Psoas muscle (tissue), 7 donors: ENCODE measurements at regions not wholly inside any gene's neighbourhood (a gene's known extent, or its start where the extent isn't known, plus 50 kb on each side); places are given as distances from the start of the nearest gene placed in this dataset.
"Not testable (repeated sequence)": the region's sequence is repeated elsewhere in the genome, so short reads cannot be mapped to it uniquely, and the experiment has no call there.

Source experiments
- ATAC-seq, 4 donors: fragments of 200-7000 bp; cut with Tn5 transposase; one replicate each; pipeline ENCODE4 v1.9.1; 2020; ENCODE audit warnings: moderate library complexity in 3 of 4, mild to moderate bottlenecking in 2 of 4
- DNase-seq, 2 donors: peaks; one replicate each; pipeline ENCODE4 v3.0.0-alpha.2; 2020
- H3K27ac ChIP-seq: fragments of 200-600 bp; one replicate; pipeline ENCODE4 v1.8.0; 2022
- H3K27me3 ChIP-seq, 3 donors: fragments of 200-600 bp in 1 of 3; one replicate each; pipeline versions ENCODE4 v1.6.1 to v1.8.0; 2013 to 2022; ENCODE audit warnings: low read length in 2 of 3, mild to moderate bottlenecking in 2 of 3, moderate library complexity in 1 of 3; ENCODE audit not compliant: insufficient read depth in 3 of 3
- H3K36me3 ChIP-seq, 2 donors: fragments of 200-600 bp in 1 of 2; one replicate each; pipeline versions ENCODE4 v1.6.1 to v1.8.0; 2013 to 2022; ENCODE audit warnings: low read depth in 1 of 2, mild to moderate bottlenecking in 1 of 2, moderate library complexity in 1 of 2; ENCODE audit not compliant: insufficient read depth in 1 of 2
- H3K4me1 ChIP-seq: fragments of 200-600 bp; one replicate; pipeline ENCODE4 v1.8.0; 2022
- H3K4me3 ChIP-seq: fragments of 200-600 bp; one replicate; pipeline ENCODE4 v1.8.0; 2022; ENCODE audit warnings: mild to moderate bottlenecking
- H3K9me3 ChIP-seq: fragments of 200-600 bp; one replicate; pipeline ENCODE4 v1.8.0; 2022
- CTCF ChIP-seq: fragments of 200-600 bp; IDR thresholded peaks from one replicate; pipeline ENCODE4 v1.8.0; 2022; ENCODE audit warnings: antibody characterized with exemption
- WGBS, 3 donors: extraction: QIAGEN DNeasy Blood & Tissue Kit; methylation state at CpG; one replicate each; pipeline versions ENCODE4 v1.1.6 to v1.1.7; 2013; 5-methylcytosine and 5-hydroxymethylcytosine counted together
- intact Hi-C, 2 donors: fragments of 100-400 bp; cut with DNase I; formaldehyde crosslinking; loops; one replicate each; pipeline versions ENCODE4 v1.11.0 to v1.14.2; 2022
- donor health status: healthy with polysubstance abuse.
- donor health status: DM: no; HTN: no; CAD: no; lungs with moderate emphysema.
- donor health status: Bipolar disorder and iron deficiency.
- donor health status: healthy.
- donor health status: DM: yes; HTN: yes; CAD: no.
- donor health status: DM: no; HTN: no; CAD: no.
- donor health status: DM: yes; HTN: yes; CAD: no.

- TF ChIP-seq CTCF = no peak
- intact Hi-C loops = no loop called here
- WGBS, 3 donors = 28 to 37% (median 31%) methylated on average over 3 of the region's 3 CpGs
These were observed 385.4 kb upstream of the PRR20A start for GRCh38 chr13:56755181-56755935.

GRCh38 chr13:56763333-56763732 is 377.4 kb upstream of the PRR20A start:
- ATAC-seq, H3K36me3 ChIP-seq, H3K9me3 ChIP-seq, H3K27me3 ChIP-seq, H3K27ac ChIP-seq, intact Hi-C loops, H3K4me3 ChIP-seq, DNase-seq, H3K4me1 ChIP-seq: not testable (repeated sequence)
- 68 to 84% (median 80%) methylated on average over 1 of the region's 1 CpG for WGBS, 3 donors

More at GRCh38 chr13:56755181-56755935, 385.4 kb upstream of the PRR20A start:
- Histone ChIP-seq H3K9me3 (no peaks in the 10 kb centered on the region), H3K27me3 (no peaks in the 10 kb centered on the region), H3K36me3 (no peaks in the 10 kb centered on the region), H3K27ac (no peak overlapping the region), H3K4me1 (no peaks in the 10 kb centered on the region), H3K4me3 (no peak overlapping the region)
- ATAC-seq (no peak), DNase-seq (no peak)

GRCh38 chr13:56773148-56773547 is 367.6 kb upstream of the PRR20A start:
- Histone ChIP-seq H3K27ac (no peak overlapping the region), H3K4me1 (no peaks in the 10 kb centered on the region), H3K9me3 (no peaks in the 10 kb centered on the region), H3K4me3 (no peak overlapping the region), H3K36me3 (no peaks in the 10 kb centered on the region), H3K27me3 (no peaks in the 10 kb centered on the region)
- TF ChIP-seq CTCF = no peak
- no peak for DNase-seq
- WGBS, 3 donors = 78 to 85% (median 85%) methylated on average over 4 of the region's 4 CpGs
- ATAC-seq = no peak
- intact Hi-C loops = no loop called here

- Histone ChIP-seq H3K36me3 (no peaks in the 10 kb centered on the region), H3K4me1 (no peaks in the 10 kb centered on the region), H3K4me3 (no peak overlapping the region), H3K9me3 (no peaks in the 10 kb centered on the region), H3K27ac (no peak overlapping the region), H3K27me3 (no peaks in the 10 kb centered on the region)
- TF ChIP-seq CTCF = no peak
- no peak for ATAC-seq
- intact Hi-C loops = no loop called here
- no peak for DNase-seq
- WGBS, 3 donors = 86 to 88% (median 88%) methylated on average over 2 of the region's 2 CpGs
These were observed 351.2 kb upstream of the PRR20A start for GRCh38 chr13:56789527-56789926.

- Histone ChIP-seq H3K27ac (no peak overlapping the region), H3K4me1 (no peaks in the 10 kb centered on the region), H3K36me3 (no peaks in the 10 kb centered on the region), H3K9me3 (no peaks in the 10 kb centered on the region), H3K4me3 (no peak overlapping the region), H3K27me3 (no peaks in the 10 kb centered on the region)
- ATAC-seq (no peak), DNase-seq (no peak)
- intact Hi-C loops = no loop called here
- no peak for TF ChIP-seq CTCF
- 89% methylated on average over 2 of the region's 2 CpGs for WGBS, 3 donors
These were observed 303.6 kb upstream of the PRR20A start for GRCh38 chr13:56837161-56837560.
